CD4-positive, CD25-positive, alpha-beta regulatory T cell (primary cell): ENCODE measurements at regions not wholly inside any gene's neighbourhood (a gene's known extent, or its start where the extent isn't known, plus 50 kb on each side); places are given as distances from the start of the nearest gene placed in this dataset.
"Not testable (repeated sequence)": the region's sequence is repeated elsewhere in the genome, so short reads cannot be mapped to it uniquely, and the experiment has no call there.

ENCODE experiments used
- ATAC-seq, 2 donors: fragments of 150-1000 bp; cut with Tn5 transposase; one replicate each; pipeline ENCODE4 v1.10.0; 2021; ENCODE audit warnings: low read depth in 2 of 2, moderate number of reproducible peaks in 2 of 2, moderate library complexity in 1 of 2
- DNase-seq, 3 donors: peaks; one replicate each; pipeline versions ENCODE4 v3.0.0 to v3.0.0-alpha.2; 2012 to 2022; ENCODE audit warnings: mixed read lengths in 1 of 3
- H3K27ac ChIP-seq: one replicate; pipeline ENCODE4 v1.7.0; 2013; ENCODE audit warnings: mild to moderate bottlenecking, low read length; ENCODE audit not compliant: insufficient read depth, poor library complexity, severe bottlenecking
- H3K27me3 ChIP-seq: one replicate; pipeline ENCODE4 v1.7.0; 2013; ENCODE audit warnings: low read length; ENCODE audit not compliant: control insufficient read depth, insufficient read depth
- H3K36me3 ChIP-seq: one replicate; pipeline ENCODE4 v1.7.0; 2013; ENCODE audit warnings: mild to moderate bottlenecking, low read length, moderate library complexity; ENCODE audit not compliant: control insufficient read depth, insufficient read depth
- H3K4me1 ChIP-seq: 2 replicates; pipeline ENCODE4 v1.7.0; 2013; ENCODE audit warnings: mild to moderate bottlenecking, low read length; ENCODE audit not compliant: insufficient read depth, control insufficient read depth, poor library complexity, severe bottlenecking
- H3K4me3 ChIP-seq: one replicate; pipeline ENCODE4 v1.7.0; 2013; ENCODE audit warnings: low read depth, mild to moderate bottlenecking, low read length, moderate library complexity
- H3K9me3 ChIP-seq, 2 experiments: 1 replicate in 1 of 2; 2 replicates in 1 of 2; pipeline ENCODE4 v1.7.0; 2013; ENCODE audit warnings: low read length in 2 of 2, mild to moderate bottlenecking in 1 of 2, moderate library complexity in 1 of 2; ENCODE audit not compliant: control insufficient read depth in 2 of 2
- H3K27ac Mint-ChIP-seq, 3 donors: one replicate each; pipeline ENCODE4 v1.8.0; 2020 to 2022; ENCODE audit warnings: mild to moderate bottlenecking in 3 of 3, mixed read lengths in 3 of 3, moderate library complexity in 2 of 3
- H3K27me3 Mint-ChIP-seq: one replicate; pipeline ENCODE4 v1.8.0; 2022; ENCODE audit warnings: mild to moderate bottlenecking, mixed read lengths
- H3K36me3 Mint-ChIP-seq: one replicate; pipeline ENCODE4 v1.8.0; 2020; ENCODE audit warnings: mixed read lengths
- H3K4me1 Mint-ChIP-seq, 4 donors: one replicate each; pipeline ENCODE4 v1.8.0; 2020 to 2022; ENCODE audit warnings: mixed read lengths in 4 of 4, mild to moderate bottlenecking in 1 of 4
- H3K4me3 Mint-ChIP-seq, 4 donors: one replicate each; pipeline ENCODE4 v1.8.0; 2020 to 2022; ENCODE audit warnings: mild to moderate bottlenecking in 4 of 4, mixed read lengths in 4 of 4, moderate library complexity in 3 of 4
- H3K9me3 Mint-ChIP-seq, 7 donors: one replicate each; pipeline ENCODE4 v1.8.0; 2020 to 2022; ENCODE audit warnings: mixed read lengths in 7 of 7, mild to moderate bottlenecking in 3 of 7, moderate library complexity in 2 of 7

DNA sequence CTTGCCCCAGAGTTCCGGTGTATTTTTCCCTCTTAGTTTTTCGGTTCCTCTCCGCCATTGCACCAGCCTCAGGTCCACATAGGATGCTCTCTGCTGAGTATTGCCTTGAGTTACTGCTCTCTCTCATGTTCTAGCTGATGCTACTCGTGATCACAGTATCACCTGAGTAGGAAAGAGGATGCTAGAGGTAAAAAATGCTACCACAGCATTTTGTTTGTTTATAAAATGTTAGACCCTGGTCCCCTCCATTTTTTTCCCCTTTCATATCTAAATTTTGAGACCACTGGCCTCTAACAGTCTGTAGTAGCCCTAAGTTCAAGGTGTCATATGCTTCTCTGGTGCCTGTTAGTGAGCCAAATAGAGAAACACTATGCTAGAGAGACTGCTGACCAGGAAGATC lies 175.5 kb downstream of the OR2B2 start:
- Histone ChIP-seq H3K36me3 (no peaks in the 10 kb centered on the region), H3K4me3 (no peak overlapping the region), H3K9me3 (no peaks in the 10 kb centered on the region), H3K27ac (no peak overlapping the region), H3K27me3 (no peaks in the 10 kb centered on the region), H3K4me1 (peaks cover 10% of the 10 kb centered on the region)
- Mint-ChIP-seq H3K36me3 (no peaks in the 10 kb centered on the region), H3K4me1 (peaks cover 0 to 15% (median 6%) of the 10 kb centered on the region in 4 donors), H3K27ac (no peak overlapping the region), H3K27me3 (peaks cover 17% of the 10 kb centered on the region), H3K9me3 (peaks cover 0 to 3% (median 0%) of the 10 kb centered on the region in 7 donors), H3K4me3 (peak overlapping the region in 2 of 4 donors; percentile 12 to 47)
- DNase-seq (no peak), ATAC-seq (no peak)

DNA sequence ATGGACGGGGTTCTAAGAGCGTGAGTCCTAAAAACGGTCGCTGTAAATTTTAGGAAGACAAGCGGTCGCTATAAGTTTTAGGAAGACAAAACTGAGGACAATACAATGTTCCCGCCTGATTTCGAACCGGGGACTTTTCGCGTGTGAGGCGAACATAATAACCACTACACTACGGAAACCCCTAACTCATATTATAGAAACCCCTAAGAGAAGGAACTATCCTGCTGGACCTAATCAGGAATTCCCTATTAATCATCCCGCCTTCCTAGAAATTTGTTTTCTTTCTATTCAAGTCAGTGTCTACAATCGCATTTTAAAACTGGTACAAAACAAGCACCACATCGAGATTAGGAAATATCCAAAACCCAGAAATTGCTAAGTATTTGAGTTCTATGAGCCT lies 183.8 kb downstream of the OR2B2 start:
- no peak overlapping the region for H3K4me3 ChIP-seq
- Mint-ChIP-seq H3K27ac (peak overlapping the region in 1 of 3 donors; percentile 39), H3K4me3 (no peak overlapping the region), H3K27me3 (peaks cover 40% of the 10 kb centered on the region), H3K4me1 (no peaks in the 10 kb centered on the region), H3K9me3 (no peaks in the 10 kb centered on the region), H3K36me3 (no peaks in the 10 kb centered on the region)
- H3K27me3 ChIP-seq, result peaks cover 8% of the 10 kb centered on the region
- no peaks in the 10 kb centered on the region for H3K4me1 ChIP-seq
- DNase-seq (no peak), ATAC-seq (no peak)
- no peaks in the 10 kb centered on the region for H3K9me3 ChIP-seq
- H3K36me3 ChIP-seq, result no peaks in the 10 kb centered on the region
- H3K27ac ChIP-seq, result no peak overlapping the region

DNA sequence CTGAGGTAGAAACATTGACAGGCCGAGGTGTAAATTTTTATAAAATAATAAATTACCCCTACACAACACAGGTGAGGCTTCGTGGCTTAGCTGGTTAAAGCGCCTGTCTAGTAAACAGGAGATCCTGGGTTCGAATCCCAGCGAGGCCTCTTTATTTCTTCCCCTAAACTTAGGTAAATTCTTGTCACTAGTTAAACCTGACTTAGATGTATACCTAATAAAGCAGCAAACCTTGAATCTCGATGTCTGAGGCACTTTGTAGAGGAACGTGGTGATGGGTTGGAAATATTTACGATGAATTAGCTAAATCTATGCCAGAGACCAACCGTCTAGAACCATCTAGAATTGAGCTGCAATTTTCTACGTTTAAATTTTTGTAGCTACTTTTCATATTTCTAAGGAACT lies 185.6 kb downstream of the OR2B2 start:
- no peak for ATAC-seq
- H3K27ac ChIP-seq, result no peak overlapping the region
- no peaks in the 10 kb centered on the region for H3K4me1 ChIP-seq
- Mint-ChIP-seq H3K4me3 (no peak overlapping the region), H3K9me3 (no peaks in the 10 kb centered on the region), H3K27ac (no peak overlapping the region), H3K4me1 (no peaks in the 10 kb centered on the region), H3K27me3 (peaks cover 49% of the 10 kb centered on the region), H3K36me3 (no peaks in the 10 kb centered on the region)
- peaks cover 17% of the 10 kb centered on the region for H3K27me3 ChIP-seq
- H3K4me3 ChIP-seq, result no peak overlapping the region
- DNase-seq, result no peak
- no peaks in the 10 kb centered on the region for H3K36me3 ChIP-seq
- H3K9me3 ChIP-seq, result no peaks in the 10 kb centered on the region

DNA sequence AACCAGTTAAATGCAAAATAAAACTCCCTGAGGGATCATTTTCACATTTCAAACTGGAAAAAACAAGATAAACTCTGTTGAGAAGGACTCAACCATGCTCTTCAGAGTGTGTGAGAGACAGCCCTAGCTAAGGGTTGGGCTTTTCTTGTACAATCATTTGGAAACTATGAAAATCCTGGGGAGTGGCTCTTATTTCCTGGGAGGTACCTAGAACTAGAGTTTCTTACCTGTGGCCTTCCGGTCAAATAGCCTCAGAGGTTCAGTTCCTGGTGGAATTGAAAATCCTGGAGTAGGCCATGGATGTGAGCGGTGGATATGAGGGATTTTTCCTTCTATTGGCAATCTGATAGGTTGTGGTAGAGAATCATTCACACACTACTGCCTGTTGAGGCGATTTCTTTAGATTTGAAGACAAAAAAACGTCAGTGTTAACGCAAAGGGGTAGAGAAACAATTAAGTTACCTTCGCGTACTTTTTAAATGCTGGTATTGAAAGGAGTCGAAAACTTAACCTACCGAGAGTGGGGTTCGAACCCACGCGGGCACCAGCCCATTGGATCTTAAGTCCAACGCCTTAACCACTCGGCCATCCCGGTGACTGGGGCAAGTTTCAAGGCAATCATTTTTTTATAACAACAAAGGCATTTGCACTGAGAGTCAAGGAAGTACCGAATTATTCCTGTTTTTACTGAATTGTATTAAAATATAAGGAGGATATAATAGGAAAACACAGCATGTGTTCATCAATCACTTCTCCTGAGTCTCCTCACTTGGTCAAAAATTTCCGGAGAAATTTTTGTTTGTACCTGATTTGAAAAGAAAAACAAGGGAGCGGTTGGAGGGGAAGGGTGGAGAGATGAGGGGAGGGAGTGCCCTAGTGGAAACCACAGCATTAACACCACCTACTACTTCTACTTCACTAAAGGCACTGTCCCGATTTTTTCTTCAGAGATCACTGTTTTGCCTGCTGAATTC lies 191.3 kb downstream of the OR2B2 start:
- Histone ChIP-seq H3K4me3 (no peak overlapping the region), H3K27me3 (peaks cover 26% of the 10 kb centered on the region), H3K4me1 (no peaks in the 10 kb centered on the region), H3K9me3 (no peaks in the 10 kb centered on the region), H3K27ac (no peak overlapping the region), H3K36me3 (no peaks in the 10 kb centered on the region)
- H3K27me3 Mint-ChIP-seq, result peaks cover 32% of the 10 kb centered on the region
- no peak for ATAC-seq
- DNase-seq, result peak in 1 of 3 donors; percentile 51
- no peak overlapping the region for H3K4me3 Mint-ChIP-seq
- H3K4me1 Mint-ChIP-seq, result peaks cover 0 to 4% (median 1%) of the 10 kb centered on the region in 4 donors
- no peak overlapping the region for H3K27ac Mint-ChIP-seq
- H3K36me3 Mint-ChIP-seq, result no peaks in the 10 kb centered on the region
- H3K9me3 Mint-ChIP-seq, result peaks cover 0 to under 1% (median 0%) of the 10 kb centered on the region in 7 donors

DNA sequence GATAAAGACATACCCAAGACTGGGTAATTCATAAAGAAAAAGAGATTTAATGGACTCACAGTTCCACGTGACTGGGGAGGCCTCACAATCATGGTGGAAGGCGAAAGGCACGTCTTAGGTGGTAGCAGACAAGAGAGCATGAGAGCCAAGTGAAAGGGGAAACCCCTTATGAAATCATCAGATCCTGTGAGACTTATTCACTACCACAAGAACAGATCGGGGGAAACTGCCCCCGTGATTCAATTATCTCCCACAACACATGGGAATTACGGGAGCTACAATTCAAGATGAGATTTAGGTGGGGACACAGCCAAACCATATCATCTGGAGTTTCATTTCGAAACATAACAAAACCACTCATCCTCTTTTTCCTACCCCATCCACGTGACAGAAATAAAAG lies 193.2 kb downstream of the OR2B2 start:
- not testable (repeated sequence) for H3K9me3 ChIP-seq, H3K9me3 Mint-ChIP-seq, H3K4me3 ChIP-seq, H3K36me3 ChIP-seq, ATAC-seq, H3K27ac Mint-ChIP-seq, H3K36me3 Mint-ChIP-seq, H3K27ac ChIP-seq, H3K4me1 ChIP-seq, H3K4me1 Mint-ChIP-seq, H3K4me3 Mint-ChIP-seq
- H3K27me3 ChIP-seq, result peaks cover 26% of the 10 kb centered on the region
- peaks cover 25% of the 10 kb centered on the region for H3K27me3 Mint-ChIP-seq
- DNase-seq, result peak in 1 of 3 donors; percentile 39

DNA sequence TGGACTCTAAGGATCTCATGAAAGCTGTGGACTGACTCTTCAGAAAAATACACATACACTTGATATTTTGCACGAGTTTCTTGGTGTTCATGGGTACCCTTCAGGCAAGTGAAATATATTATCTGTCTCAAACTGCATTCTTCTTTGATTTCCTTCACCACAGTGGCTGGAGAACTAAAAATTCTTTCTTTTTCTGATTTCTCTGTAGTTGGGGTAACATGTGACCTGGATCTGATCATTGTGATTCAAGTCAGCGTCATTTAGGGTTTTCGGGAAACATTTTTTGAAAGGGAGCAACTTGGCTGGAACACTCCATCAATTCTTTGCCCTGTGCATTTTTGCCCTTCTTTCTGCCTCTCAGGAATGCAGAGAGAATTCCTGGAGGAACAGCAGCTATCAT lies 205.8 kb downstream of the OR2B2 start:
- ATAC-seq, result no peak
- H3K27ac ChIP-seq, result no peak overlapping the region
- peaks cover 42% of the 10 kb centered on the region for H3K36me3 ChIP-seq
- H3K9me3 ChIP-seq, result no peaks in the 10 kb centered on the region
- H3K36me3 Mint-ChIP-seq, result peaks cover 48% of the 10 kb centered on the region
- DNase-seq, result no peak
- H3K4me3 Mint-ChIP-seq, result no peak overlapping the region
- no peaks in the 10 kb centered on the region for H3K27me3 Mint-ChIP-seq
- no peaks in the 10 kb centered on the region for H3K27me3 ChIP-seq
- H3K27ac Mint-ChIP-seq, result peak overlapping the region in 1 of 3 donors; percentile 47
- no peaks in the 10 kb centered on the region for H3K4me1 ChIP-seq
- no peak overlapping the region for H3K4me3 ChIP-seq
- H3K4me1 Mint-ChIP-seq, result peaks cover 0 to 12% (median 3%) of the 10 kb centered on the region in 4 donors
- no peaks in the 10 kb centered on the region for H3K9me3 Mint-ChIP-seq

DNA sequence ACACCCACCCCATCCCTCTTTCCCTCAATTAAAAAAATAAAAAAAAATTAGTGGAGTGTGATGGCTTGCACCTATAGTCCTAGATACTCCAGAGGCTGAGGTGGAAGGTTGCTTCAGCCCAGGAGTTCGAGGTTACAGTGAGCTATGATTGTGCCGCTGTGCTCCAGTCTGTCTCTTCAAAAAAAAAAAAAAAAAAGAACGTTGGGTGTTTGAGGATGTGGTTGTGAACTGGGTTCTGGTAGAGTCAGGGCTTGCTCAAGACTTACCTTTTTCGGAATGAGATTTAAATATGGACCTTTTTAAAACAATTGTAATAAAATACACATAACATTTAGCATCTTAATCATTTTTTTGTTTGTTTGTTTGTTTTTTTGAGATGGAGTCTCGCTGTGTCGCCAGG lies 211.9 kb downstream of the OR2B2 start:
- peaks cover 9 to 37% (median 22%) of the 10 kb centered on the region in 4 donors for H3K4me1 Mint-ChIP-seq
- ATAC-seq (no peak), DNase-seq (peak in 1 of 3 donors; percentile 16)
- H3K27ac Mint-ChIP-seq, result no peak overlapping the region
- H3K9me3 ChIP-seq, result no peaks in the 10 kb centered on the region
- H3K4me3 Mint-ChIP-seq, result peak overlapping the region in 1 of 4 donors; percentile 15
- no peak overlapping the region for H3K27ac ChIP-seq
- H3K4me3 ChIP-seq, result no peak overlapping the region
- H3K4me1 ChIP-seq, result peaks cover 5% of the 10 kb centered on the region
- peaks cover 23% of the 10 kb centered on the region for H3K36me3 ChIP-seq
- no peaks in the 10 kb centered on the region for H3K27me3 Mint-ChIP-seq
- peaks cover 33% of the 10 kb centered on the region for H3K36me3 Mint-ChIP-seq
- no peaks in the 10 kb centered on the region for H3K27me3 ChIP-seq
- H3K9me3 Mint-ChIP-seq, result peaks cover 0 to 3% (median 0%) of the 10 kb centered on the region in 7 donors

DNA sequence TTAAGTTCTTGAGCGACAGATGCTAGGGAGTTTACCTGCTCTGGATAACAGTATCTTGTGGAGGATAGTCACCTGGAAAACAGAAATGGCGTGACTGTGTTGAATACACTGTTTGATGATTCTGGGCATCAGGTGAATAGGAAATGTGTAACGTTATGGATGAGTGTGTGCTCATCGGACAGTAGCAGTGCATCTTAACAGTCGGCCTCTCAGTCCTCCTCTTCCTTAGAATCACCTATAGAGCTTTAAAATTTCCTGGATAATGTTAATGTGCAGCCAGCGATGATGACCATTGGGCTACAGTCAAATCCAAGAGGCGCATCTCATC lies 217.7 kb downstream of the OR2B2 start:
- H3K4me1 ChIP-seq, result peaks cover 5% of the 10 kb centered on the region
- H3K4me3 ChIP-seq, result peak overlapping the region; percentile 95
- Mint-ChIP-seq H3K4me3 (peak overlapping the region; percentile 89 to 98 (median 98)), H3K27me3 (peaks cover 11% of the 10 kb centered on the region), H3K36me3 (peaks cover 4% of the 10 kb centered on the region), H3K9me3 (peaks cover 0 to 3% (median 0%) of the 10 kb centered on the region in 7 donors), H3K4me1 (peaks cover 17 to 45% (median 31%) of the 10 kb centered on the region in 4 donors), H3K27ac (peak overlapping the region; percentile 89 to 96 (median 92))
- H3K9me3 ChIP-seq, result no peaks in the 10 kb centered on the region
- DNase-seq (no peak), ATAC-seq (no peak)
- H3K27ac ChIP-seq, result peak overlapping the region; percentile 36
- no peaks in the 10 kb centered on the region for H3K27me3 ChIP-seq
- H3K36me3 ChIP-seq, result no peaks in the 10 kb centered on the region
